H4 (cell line): ENCODE measurements at regions not wholly inside any gene's neighbourhood (a gene's known extent, or its start where the extent isn't known, plus 50 kb on each side); places are given as distances from the start of the nearest gene placed in this dataset.

Experiments
- DNase-seq: peaks from one replicate; pipeline ENCODE4 v3.0.0-alpha.2; 2015; ENCODE audit warnings: low spot score

DNA sequence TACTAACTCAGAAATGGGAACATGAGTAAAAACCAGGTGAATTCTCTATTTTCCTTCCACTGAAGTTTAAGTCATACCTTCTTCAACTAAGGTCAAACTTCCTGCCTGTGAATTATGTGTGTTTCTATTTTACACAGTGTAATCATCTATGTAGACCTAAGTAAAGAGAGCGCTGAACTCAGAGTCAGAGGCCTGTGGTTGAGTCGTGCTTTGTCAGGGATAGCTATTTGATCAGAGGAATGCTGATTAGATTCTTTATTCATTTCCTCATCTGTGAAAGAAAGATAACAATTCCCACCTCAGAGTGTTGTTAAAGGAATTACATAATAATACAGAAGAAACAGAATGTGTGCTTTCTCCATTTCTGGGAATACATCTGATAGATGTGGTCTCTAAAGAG lies 654.1 kb downstream of the STIM2 start:
- DNase-seq = no peak

DNA sequence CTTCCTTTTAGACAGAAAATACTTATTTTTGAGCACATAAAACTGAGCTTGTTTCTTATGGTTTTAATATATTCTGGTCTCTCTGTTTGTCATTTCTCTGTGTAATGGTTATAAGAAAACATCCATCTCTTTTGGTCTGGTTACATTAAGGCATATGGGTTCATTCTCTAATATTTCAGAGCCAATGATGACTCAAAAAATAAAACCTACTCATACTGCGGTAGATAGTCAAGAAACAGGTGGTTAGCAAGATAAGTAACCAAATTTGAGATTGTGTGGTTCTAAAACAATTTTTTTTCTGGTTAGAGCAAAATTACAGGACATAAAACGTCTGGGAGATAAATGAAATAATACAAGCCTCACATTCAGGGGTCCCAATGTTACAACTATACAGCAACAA lies 654.5 kb downstream of the STIM2 start:
- DNase-seq = no peak

DNA sequence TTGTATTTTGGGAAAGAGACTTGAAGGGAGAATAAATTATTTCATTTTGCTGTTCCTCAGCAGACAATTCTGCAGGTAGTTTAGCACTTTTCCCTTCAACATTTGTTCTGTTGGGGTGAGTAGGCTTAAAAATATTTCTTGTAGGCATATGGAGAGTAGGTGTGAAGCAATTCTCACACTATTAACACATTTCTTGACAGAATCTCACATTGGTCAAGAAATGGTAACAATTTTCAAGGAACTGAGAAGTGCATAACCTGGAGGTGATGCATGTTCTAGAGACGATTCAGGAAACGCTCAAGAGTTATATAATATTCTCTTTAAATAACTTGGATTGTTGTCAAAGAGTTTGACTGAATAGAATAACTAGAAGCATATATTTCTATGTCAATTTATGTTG lies 658.2 kb downstream of the STIM2 start:
- DNase-seq = no peak

DNA sequence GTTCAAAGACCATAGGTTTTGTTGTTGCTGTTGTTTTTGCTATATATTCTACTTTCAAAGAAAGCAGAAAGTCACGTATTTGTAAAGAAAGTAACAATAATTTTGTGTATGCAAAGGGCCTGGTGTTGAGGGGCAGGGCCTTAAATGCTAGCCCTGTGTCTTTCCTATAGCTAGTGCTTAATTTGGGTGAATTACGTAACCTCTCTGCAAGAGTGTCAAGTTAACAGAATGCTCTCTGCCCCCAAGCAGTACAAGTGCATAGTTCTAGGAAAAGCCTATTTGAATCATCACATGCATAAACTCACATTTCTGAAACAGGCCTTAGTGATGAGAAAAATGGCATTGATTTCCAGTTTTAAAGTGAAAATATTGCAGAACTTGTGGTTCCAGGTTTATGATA lies 663.6 kb downstream of the STIM2 start:
- DNase-seq = no peak

DNA sequence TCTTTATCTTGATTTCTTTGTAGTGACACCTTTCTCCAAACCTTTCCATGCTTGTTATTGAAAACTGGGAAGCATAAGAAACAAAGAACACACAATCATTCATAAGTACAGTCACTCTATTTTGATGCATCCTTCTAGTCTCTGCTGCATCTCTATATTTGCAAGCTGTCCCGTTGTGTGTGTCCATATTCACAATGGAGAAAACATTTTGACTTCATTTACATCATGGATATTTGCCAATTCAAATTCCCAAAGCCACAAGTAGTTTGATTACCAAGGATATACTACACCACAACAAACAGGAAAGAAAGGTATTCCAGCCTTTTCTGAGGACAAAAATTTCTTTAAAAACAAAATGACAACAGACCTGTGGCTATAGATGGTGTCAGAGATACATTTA lies 673.8 kb downstream of the STIM2 start:
- DNase-seq = no peak

DNA sequence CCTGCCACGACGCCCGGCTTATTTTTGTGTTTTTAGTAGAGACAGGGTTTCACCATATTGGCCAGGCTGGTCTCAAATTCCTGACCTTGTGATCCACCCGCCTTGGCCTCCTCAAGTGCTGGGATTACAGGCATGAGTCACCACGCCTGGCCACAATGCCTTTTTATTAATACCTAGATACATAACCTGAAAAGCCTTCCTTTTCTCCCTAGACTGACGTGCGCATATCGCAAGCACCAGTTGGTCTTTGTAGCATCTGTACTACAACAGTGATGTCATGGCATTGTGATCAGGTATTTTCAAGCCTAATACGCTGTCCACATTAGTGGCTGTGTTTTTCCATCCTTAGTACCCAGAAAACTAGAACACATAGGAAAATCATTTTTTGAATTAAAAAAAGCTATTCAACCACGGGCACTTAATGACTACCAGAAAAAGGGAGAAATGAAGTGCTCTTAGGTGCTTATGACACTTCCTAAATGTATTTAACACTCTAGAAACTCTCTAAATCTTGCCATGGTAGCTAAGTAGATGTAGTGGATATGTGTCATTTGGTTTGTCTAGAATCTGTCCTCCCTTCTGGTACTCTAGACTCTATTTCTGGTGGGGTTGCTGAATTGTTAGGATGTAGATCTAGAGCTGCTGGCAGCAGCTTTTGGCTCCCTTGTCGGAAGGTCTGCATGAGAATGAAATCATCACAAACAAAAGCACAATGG lies 707.8 kb downstream of the STIM2 start:
- no peak for DNase-seq

DNA sequence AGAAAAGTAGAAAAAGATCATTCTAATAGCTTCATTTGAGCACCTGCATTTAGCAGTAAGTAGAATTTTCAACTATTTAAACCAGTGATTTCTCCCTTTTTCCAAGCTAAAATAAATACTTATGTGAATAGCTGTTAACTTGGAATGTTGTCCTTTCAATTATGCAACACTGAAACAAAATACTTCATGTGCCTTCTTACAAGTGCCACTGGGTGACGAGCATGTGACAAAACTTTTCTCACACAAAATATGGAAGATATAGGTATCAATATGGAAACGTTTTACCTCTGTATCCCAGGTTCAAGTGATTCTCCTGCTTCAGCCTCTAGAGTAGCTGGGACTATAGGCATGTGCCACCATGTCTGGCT lies 708.3 kb downstream of the STIM2 start:
- no peak for DNase-seq

DNA sequence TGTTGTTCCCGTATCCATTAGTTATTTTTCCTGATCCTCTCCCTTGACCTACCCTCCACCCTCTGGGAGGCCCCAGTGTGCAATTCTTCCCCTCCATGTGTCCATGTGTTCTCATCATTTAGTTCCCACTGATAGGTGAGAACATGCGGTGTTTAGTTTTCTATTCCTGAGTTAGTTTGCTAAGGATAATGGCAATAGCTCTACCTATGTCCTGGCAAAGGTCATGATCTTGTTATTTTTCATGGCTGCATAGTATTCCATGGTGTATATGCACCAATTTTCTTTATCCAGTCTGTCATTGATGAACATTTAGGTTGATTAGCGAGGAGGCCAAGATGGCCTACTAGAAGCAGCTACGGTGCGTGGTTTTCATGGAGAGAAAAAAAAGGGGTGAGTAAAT lies 714.1 kb downstream of the STIM2 start:
- DNase-seq = no peak

DNA sequence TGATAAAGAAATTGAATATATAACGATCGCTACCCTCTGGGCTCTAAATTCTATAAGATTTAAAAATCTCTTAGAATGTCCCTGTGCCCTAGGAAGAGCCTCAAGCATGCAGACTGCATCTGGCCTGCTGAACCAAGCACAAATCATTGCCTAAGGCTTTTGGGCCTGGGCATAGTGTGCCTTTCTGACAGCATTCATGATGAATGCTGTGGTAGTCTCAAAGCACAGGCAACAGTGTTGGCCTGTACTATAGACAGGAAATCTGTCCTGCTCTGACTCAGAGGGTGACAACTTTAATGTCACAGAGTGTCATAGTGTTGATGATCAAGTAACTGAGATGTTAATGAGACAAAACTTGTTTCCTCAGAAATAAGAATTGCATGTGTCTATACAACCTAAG lies 717.3 kb downstream of the STIM2 start:
- no peak for DNase-seq

DNA sequence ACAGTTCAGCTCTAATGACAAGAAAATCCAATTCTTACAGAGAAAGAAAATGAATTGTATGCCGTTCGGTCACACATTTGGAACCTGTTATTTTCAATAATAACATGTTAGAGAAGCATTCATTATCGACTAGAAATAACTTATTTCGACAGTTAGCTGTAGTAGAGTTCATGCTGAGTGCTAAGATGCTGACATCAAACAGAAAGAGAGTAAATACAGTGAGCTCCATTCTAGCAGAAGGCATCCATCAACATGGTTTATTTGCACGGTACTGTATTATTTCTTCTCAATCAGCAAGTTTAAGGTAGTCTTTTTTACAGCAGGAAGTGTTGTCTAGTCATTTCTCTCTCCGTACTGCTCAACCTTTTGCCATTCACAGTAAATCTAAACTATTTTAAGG lies 732.1 kb downstream of the STIM2 start:
- DNase-seq = no peak

DNA sequence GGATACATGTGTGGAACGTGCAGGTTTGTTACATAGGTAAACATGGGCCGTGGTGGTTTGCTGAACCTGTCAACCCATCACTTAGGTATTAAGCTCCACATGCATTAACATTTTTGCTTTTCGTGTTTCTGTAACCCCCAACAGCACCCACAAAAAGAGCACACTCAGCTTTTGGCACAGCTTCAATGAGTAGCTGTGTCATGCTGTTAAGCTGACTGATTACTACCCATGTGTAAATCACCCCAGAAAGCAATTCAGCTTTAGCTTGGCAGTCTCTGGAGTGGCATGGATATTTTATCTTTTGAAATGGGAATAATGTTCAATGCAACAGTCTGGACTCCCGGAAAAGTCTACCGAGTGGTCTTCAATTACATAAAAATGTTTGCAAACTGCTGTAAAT lies 734.3 kb downstream of the STIM2 start:
- DNase-seq = no peak

DNA sequence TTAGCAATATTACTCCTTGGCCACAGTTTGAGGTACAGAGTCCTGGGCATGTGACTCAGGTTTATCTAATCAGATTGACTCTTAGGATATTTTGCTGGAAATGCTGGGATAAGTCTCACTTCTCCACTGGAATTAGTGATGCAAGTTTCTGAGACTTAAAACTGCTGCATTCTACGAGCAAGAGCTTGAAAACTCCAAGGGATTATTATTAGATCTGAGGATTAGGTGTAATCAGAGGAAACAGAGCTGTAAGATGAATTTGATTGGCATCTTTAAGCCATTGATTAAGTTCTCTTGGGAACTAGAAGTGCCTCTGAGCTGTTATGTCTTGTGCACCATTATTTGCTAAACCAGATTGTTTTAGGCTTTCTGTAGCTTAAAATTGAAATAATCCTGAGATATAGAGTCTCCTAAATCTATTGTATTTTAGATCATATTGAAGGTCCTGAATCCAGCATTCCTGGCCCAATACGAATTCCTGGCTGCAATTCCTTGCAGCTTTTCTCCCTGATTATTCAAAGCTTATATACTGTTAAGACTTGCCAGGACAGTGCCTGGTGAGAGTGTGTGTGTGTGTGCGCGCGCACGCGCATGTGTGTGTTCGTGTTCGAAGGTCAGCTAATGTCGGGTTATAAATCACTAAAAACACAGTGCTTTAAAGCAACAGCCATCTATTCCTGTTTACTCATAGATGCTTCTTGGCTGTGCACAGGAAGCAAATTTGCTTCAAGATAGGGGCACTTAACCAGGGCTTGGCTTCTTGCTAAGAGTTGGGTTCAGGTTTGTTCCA lies 735.1 kb downstream of the STIM2 start:
- DNase-seq = no peak

DNA sequence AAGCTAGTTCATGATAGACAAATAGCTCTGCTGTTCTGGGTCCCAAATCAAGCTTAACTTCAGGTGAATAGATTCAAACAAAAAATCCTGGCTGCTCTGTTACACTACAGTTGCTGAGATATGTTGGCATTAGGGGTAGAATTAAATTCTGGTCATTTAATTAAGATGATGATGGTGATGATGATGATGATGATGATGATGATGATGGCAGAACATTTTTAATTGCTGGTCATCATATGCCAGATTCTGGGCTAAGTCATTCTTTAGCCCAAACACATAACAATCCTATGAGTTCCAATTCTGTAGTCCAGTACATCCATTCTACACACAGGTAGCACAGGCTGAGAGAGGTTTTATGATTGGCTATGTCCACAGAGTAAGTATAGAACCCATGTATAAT lies 741.5 kb downstream of the STIM2 start:
- DNase-seq = no peak

DNA sequence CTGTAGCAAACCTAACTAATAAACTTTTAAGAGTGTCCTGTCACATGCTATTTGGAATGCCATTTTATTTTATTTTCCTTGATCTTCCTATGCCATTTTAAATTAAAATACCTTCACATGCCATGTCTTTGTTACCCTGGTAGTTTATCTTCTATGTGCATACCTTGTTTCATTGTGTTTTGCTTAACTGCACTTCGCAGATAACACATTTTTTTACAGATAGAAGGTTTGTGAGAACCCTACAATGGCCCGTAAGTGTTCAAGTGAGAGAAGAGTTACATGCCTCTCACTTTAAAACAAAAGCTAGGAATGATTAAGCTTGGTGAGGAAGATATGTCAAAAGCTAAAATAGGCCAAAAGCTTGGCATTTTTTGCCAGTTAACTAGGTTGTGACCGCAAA lies 744.1 kb downstream of the STIM2 start:
- no peak for DNase-seq

DNA sequence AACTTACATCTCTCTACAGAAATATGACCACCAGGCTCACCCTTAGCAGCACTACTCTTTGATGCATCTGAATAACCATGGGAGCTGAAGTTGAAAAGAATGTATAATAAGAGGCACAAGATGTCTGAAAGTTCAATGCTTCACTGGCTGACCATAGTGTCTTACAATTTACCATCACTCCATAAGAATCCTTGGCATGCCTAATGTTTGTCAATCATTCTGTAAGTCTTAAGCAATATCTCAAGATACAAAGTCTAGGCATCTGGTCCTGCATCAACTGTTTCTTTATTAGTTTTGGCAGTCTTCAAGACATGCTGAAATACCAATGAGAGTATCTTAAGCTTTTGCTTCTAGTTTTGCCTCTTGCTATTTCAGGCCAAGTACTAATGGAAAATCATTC lies 755.5 kb downstream of the STIM2 start:
- DNase-seq = no peak

DNA sequence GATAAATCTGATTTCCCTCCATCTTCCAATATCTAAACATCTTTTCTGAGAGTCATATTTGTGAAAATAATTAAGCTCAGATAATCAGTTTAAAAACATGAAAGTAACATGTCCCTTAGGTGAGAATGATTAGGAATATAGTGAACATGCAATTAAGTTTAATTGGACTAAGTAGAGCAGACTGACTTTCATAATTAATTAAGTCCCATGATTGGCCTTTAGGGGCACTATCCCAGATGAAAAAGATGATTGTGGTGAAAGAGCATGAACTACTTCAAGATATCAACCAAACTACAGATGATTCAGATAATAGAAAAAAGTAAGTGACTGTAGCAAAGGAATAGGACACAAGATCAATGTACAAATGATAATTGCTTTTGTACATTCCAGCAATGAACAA lies 758.8 kb downstream of the STIM2 start:
- DNase-seq = no peak

DNA sequence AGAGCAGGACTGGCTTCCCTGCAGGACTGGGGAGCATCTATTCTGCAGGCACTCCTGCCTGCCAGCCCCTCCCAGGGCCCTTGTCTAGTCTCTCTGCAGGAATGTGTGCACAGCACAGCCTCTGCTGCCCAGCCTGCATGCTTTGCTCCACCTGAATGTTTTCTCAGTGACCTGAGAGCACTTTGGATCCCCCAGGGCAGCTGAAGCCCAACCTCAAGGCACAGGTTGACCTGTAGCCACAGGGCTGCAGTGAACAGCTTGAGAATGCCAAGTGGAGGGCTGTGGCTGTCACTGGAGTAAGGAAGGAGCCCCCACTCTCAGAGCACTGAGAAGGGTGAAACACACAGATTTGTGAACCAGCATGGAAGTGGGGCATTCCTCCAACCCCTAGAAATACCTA lies 760.2 kb downstream of the STIM2 start:
- DNase-seq = no peak

DNA sequence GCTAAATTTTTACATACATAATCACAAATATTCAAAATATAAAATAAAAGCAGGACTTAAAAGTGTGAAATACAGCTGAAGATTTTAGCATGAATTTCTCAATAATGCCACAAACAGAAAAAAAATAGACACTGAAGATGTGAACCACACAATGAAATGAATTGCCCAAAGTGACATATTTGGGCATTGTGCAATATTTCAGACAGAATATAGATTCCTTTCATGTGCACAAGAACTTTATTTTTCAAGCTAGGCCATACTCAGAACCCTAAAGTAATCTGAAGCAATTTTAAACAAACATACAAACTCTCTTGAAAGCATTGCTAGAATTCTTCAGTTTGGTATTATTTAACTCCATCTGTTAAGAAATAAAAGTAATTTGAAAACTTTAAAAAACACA lies 764.1 kb downstream of the STIM2 start:
- DNase-seq = no peak

DNA sequence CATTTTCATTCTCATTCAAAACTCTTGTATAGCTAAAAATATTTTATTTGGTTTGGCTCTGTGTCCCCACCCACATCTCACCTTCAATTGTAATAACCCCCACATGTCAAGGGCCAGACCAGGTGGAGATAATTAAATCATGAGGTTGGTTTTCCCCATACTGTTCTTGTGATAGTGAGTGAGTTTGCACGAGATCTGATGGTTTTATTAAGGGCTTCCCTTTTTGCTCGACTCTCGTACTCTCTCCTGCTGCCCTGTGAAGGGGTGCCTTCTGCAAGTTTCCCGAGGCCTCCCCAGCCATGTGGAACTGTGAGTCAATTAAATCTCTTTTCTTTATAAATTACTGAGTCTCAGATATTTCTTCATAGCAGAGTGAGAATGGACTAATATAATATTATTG lies 768.0 kb downstream of the STIM2 start:
- DNase-seq = no peak

DNA sequence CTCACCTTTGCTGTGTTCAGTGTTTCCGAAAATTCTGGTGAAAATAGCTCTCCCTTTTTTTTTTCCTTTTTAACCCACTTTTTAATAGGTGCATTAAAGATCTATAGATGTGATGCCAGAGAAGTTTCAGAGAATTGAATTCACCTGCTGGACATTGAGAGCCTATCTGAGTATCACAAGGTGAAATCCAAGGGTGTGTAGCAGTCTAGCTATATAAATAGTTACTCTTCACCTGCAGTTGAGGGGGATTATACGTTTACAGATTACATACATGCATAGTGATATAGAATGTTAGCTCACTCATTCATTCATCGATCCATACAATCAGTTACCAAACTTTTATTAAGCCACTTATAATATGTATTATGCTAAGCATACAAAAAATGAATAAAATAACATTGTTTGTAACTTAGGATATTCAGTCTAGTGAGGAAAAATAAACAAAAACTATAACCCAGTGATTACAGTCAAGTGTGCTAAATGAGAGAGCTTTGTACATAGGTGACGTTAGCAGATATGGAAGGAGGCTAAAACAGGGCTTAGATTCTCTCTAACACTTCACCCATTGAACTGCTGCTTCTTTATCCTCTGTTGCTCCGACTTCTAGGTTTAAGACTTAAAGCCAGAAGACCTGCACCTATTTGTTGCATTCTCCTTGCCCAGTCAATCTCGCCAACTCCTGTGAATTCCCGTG lies 769.0 kb downstream of the STIM2 start:
- DNase-seq = no peak

DNA sequence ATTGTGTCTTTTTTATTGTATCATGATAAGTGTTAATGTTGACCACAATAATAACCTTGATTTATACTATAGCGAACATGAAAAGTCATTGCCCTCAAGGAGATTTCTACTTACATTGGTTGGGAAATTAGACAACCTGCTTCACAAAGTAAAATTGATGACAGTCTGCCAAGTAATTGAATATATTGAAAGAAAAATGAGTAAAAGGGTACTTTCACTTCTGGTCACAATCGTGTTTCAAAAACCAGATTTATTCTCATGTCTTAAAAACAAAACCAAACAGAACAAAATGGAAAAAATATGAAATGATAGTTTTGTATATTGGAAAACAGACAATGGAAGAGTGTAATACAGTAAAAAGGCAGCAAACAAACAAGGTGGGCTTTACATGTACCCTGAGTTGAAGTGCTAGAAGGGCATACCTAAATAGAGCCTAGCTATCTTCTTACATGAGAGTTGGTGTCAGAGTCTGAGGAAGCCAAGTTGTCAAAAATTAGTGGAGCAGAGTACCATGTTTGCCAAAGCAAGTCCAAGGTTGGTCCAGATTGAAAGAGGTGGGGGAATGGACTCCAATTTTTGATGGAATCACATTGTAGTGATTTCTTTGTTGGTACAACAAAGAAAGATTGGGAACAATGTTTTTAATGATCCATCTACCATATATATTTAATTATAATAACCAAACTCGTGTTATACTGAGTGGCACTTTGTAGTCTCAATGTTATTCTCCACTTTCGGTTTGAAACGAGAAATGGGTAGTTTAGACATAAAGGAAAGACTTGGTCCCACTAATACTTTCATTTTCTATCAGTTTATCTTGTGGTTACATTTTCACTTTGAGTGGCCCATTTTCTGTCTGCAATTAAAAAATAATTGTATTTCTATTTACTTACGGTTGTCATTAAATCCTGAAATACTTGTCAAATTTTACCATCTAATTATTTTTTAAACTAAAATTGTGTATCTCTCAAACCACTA lies 775.6 kb downstream of the STIM2 start:
- no peak for DNase-seq
